BLaER1 (cell line): ENCODE measurements at regions not wholly inside any gene's neighbourhood (a gene's known extent, or its start where the extent isn't known, plus 50 kb on each side); places are given as distances from the start of the nearest gene placed in this dataset.
"Not testable (repeated sequence)": the region's sequence is repeated elsewhere in the genome, so short reads cannot be mapped to it uniquely, and the experiment has no call there.

Source experiments
- H3K27ac ChIP-seq: shearing (Covaris generic); formaldehyde crosslinking; 2 replicates; pipeline ENCODE4 v1.8.1; 2022
- H3K27me3 ChIP-seq: shearing (Covaris generic); formaldehyde crosslinking; 2 replicates; pipeline ENCODE4 v1.8.1; 2022
- H3K36me3 ChIP-seq: shearing (Covaris generic); formaldehyde crosslinking; 2 replicates; pipeline ENCODE4 v1.8.1; 2022
- H3K4me1 ChIP-seq: shearing (Covaris generic); formaldehyde crosslinking; 2 replicates; pipeline ENCODE4 v1.8.1; 2022
- H3K4me2 ChIP-seq: shearing (Covaris generic); formaldehyde crosslinking; 2 replicates; pipeline ENCODE4 v1.8.1; 2022
- H3K4me3 ChIP-seq: shearing (Covaris generic); formaldehyde crosslinking; 2 replicates; pipeline ENCODE4 v1.8.1; 2022
- H3K9ac ChIP-seq: shearing (Covaris generic); formaldehyde crosslinking; 2 replicates; pipeline ENCODE4 v1.8.1; 2022
- H3K9me3 ChIP-seq: shearing (Covaris generic); formaldehyde crosslinking; 2 replicates; pipeline ENCODE4 v1.8.1; 2022
- H4K20me1 ChIP-seq: shearing (Covaris generic); formaldehyde crosslinking; 2 replicates; pipeline ENCODE4 v1.8.1; 2022
- Cebpa-rat ChIP-seq: shearing (Covaris generic); IDR thresholded peaks from 2 replicates; pipeline ENCODE4 v1.8.1; 2022

DNA sequence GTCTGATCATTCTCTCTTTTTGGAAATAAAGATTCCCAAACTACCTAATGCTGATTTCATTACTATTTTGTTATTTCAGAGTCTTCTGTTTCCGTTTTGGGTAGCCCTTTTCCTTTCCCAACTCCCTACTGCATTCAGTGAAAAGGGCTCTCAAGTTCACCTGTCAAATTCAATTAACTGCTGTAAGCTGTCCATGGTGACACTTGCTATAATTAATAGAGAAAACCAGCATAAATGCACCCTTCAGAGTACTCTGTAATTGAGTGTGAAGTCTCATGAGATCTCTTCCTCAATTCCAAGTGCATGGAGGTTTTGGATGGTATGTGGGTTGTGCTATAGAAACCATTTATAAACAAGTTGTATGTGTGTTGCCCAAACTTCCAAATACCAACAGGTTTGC is 187.2 kb downstream of the RPL10L start:
- Histone ChIP-seq H4K20me1 (no peaks in the 10 kb centered on the region), H3K9ac (no peak overlapping the region), H3K27me3 (no peaks in the 10 kb centered on the region), H3K4me1 (no peaks in the 10 kb centered on the region), H3K9me3 (0 out of 2 replicates have a peak, but pooled peaks cover 7% of the 10 kb centered on the region), H3K4me2 (no peak overlapping the region), H3K4me3 (no peak overlapping the region), H3K27ac (no peak overlapping the region), H3K36me3 (no peaks in the 10 kb centered on the region)
- TF ChIP-seq Cebpa-rat, result no peak

DNA sequence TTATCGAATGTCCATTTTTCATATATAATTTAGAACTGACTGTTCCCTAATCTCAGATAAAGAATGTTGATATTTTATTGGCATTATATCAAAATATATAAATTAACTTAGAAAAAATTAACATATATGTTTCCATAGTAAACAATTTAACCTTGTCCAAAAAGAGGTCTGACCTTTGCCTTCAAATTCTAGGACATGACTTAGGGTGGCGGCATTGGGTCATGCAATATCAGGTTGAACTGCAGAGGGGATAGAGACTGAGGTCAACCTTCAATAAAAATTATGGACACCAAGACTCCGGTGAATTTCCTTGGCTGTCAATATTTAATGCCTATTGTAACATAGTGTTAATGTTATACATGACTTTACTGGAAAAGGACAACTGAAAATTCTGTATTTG is 199.8 kb downstream of the RPL10L start:
- no peak overlapping the region for H3K4me2 ChIP-seq
- H3K9me3 ChIP-seq, result no peaks in the 10 kb centered on the region
- H3K9ac ChIP-seq, result no peak overlapping the region
- H4K20me1 ChIP-seq, result no peaks in the 10 kb centered on the region
- no peak overlapping the region for H3K27ac ChIP-seq
- H3K36me3 ChIP-seq, result no peaks in the 10 kb centered on the region
- no peak overlapping the region for H3K4me3 ChIP-seq
- no peaks in the 10 kb centered on the region for H3K27me3 ChIP-seq
- TF ChIP-seq Cebpa-rat, result no peak
- H3K4me1 ChIP-seq, result no peaks in the 10 kb centered on the region

DNA sequence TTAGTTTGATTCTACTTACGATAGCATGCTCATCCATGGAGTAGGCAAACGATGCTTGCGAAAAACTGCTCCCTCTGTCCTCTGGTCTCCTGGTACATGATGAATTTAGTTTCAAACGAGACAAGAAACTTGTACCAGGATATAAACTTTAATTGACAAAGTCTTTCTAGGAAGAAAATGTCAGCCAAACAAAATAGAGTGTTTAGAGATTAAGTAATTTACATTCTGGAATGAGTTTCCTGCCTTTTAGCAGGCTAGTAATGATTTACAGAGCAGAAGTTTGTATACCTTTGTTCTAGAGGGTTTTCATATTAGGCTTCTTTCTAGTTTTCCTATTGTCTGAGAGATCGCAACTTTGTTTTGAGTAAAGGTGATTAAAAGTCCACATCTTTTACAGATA is 206.9 kb downstream of the RPL10L start:
- H4K20me1 ChIP-seq, result no peaks in the 10 kb centered on the region
- no peaks in the 10 kb centered on the region; the same call in 1 of the 2 replicates for H3K9me3 ChIP-seq
- no peaks in the 10 kb centered on the region for H3K27me3 ChIP-seq
- no peaks in the 10 kb centered on the region for H3K4me1 ChIP-seq
- H3K27ac ChIP-seq, result no peak overlapping the region
- no peak overlapping the region for H3K4me3 ChIP-seq
- no peak overlapping the region for H3K9ac ChIP-seq
- H3K36me3 ChIP-seq, result no peaks in the 10 kb centered on the region
- TF ChIP-seq Cebpa-rat, result no peak
- H3K4me2 ChIP-seq, result no peak overlapping the region

DNA sequence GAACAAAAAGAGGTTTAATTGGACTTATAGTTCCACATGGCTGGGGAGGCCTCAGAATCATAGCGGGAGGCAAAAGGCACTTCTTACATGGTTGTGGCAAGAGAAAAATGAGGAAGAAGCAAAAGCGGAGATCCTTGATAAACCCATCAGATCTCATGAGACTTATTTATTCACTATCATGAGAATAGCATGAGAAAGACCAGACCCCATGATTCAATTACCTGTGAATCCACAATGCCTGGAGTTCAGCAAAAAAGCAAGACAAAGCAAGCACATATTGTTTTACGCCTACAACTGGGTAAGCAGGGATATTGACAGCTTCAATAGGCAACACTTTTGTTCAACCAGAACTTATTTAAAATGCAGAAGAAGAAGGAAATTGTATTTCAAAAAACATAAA is 218.2 kb downstream of the RPL10L start:
- no peak for TF ChIP-seq Cebpa-rat
- Histone ChIP-seq H4K20me1 (no peaks in the 10 kb centered on the region), H3K36me3 (no peaks in the 10 kb centered on the region), H3K4me3 (no peak overlapping the region), H3K4me2 (no peak overlapping the region), H3K9ac (no peak overlapping the region), H3K27me3 (no peaks in the 10 kb centered on the region), H3K27ac (no peak overlapping the region), H3K9me3 (peaks cover 12% of the 10 kb centered on the region), H3K4me1 (peaks cover 11% of the 10 kb centered on the region)

DNA sequence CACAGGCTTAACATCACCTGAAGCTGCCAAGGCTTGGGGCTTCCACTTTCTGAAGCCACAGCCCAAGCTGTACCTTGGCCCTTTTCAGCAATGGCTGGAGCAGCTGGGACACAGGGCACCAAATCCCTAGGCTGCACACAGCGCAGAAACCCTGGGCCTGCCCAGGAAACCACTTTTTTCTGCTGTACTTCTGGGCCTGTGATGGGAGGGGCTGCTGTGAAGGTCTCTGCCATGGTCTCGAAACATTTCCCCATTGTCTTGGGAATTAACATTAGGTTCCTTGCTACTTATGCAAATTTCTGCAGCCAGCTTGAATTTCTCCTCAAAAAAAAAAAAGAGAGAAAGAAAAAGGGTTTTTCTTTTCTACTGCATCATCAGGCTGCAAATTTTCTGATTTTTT is 219.1 kb downstream of the RPL10L start:
- Histone ChIP-seq H3K9me3 (peaks cover 12% of the 10 kb centered on the region), H3K9ac (no peak overlapping the region), H3K4me2 (peak overlapping the region; percentile 8; the same call in 1 of the 2 replicates)

DNA sequence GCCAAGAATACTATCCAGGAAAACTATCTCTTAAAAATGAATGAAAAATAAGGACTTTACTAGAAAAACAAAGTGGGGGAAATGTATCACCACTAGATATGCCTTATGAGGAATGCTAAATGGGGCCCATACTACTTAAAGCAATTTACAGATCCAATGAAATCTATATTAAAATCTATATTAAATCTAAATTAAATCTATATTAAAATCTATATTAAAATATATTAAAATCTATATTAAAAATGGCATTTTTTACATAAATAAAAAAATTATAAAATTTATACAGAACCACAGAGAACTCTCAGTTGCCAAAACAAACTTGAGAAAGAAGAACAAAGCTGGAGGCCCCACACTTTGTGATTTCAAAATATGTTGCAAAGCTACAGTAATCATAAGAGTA is 234.5 kb downstream of the RPL10L start:
- no peak overlapping the region for H3K4me2 ChIP-seq
- H3K27ac ChIP-seq, result no peak overlapping the region
- no peaks in the 10 kb centered on the region for H4K20me1 ChIP-seq
- no peaks in the 10 kb centered on the region for H3K36me3 ChIP-seq
- H3K9ac ChIP-seq, result no peak overlapping the region
- no peaks in the 10 kb centered on the region for H3K4me1 ChIP-seq
- H3K27me3 ChIP-seq, result no peaks in the 10 kb centered on the region
- peaks cover 31% of the 10 kb centered on the region for H3K9me3 ChIP-seq
- TF ChIP-seq Cebpa-rat, result no peak
- no peak overlapping the region for H3K4me3 ChIP-seq

More for the DNA sequence above, 219.1 kb downstream of the RPL10L start:
- peaks cover 11% of the 10 kb centered on the region for H3K4me1 ChIP-seq
- no peak overlapping the region for H3K27ac ChIP-seq
- no peaks in the 10 kb centered on the region for H4K20me1 ChIP-seq
- no peak for TF ChIP-seq Cebpa-rat
- H3K27me3 ChIP-seq, result no peaks in the 10 kb centered on the region
- H3K36me3 ChIP-seq, result no peaks in the 10 kb centered on the region
- H3K4me3 ChIP-seq, result no peak overlapping the region

DNA sequence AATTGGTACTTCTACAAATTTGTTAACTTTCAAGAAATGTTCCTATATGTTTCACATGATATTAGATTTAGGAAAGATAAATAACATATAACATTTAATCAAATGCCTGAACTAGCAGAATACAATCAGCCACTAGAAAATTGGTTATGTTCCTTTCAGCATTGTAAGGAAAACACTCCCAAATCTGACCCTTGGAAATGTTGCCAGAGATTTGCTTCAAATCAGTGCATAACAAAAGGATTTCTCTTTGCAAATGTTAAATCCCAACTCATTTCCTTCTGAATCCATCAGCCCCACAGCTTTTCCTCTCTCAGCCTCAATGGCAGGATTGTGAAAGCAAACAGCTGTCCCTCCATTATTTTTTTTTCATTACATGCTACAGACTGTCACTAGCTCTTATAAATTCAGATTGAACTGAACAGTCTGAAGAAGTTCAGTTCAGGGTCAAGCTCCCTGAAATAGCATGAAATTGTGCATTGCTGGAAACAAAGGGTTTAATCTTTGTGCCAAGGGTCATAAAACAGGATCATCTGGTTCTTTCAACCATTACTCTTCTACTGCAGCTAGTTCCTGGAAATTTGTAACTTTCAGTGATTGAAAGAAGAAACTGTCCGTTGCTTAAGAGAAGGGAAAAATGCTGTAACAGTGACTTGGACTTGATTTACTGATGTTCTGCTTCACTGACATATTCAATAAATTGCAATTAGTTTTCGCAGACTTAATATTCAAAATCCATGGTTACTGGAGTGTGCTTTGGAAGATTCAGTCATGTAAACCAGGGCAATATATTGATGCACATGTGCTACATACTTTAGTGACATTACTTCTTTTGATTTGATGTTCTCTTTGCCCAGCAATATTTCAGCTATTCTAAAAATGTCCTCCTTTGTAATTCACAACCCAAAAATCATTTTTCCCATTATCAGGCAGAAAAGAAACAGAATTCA is 246.4 kb downstream of the RPL10L start:
- no peaks in the 10 kb centered on the region for H3K36me3 ChIP-seq
- H3K27ac ChIP-seq, result no peak overlapping the region
- H4K20me1 ChIP-seq, result no peaks in the 10 kb centered on the region
- no peak overlapping the region for H3K4me2 ChIP-seq
- H3K9ac ChIP-seq, result no peak overlapping the region
- no peak overlapping the region for H3K4me3 ChIP-seq
- no peak for TF ChIP-seq Cebpa-rat
- no peaks in the 10 kb centered on the region for H3K9me3 ChIP-seq
- H3K27me3 ChIP-seq, result no peaks in the 10 kb centered on the region
- H3K4me1 ChIP-seq, result no peaks in the 10 kb centered on the region

DNA sequence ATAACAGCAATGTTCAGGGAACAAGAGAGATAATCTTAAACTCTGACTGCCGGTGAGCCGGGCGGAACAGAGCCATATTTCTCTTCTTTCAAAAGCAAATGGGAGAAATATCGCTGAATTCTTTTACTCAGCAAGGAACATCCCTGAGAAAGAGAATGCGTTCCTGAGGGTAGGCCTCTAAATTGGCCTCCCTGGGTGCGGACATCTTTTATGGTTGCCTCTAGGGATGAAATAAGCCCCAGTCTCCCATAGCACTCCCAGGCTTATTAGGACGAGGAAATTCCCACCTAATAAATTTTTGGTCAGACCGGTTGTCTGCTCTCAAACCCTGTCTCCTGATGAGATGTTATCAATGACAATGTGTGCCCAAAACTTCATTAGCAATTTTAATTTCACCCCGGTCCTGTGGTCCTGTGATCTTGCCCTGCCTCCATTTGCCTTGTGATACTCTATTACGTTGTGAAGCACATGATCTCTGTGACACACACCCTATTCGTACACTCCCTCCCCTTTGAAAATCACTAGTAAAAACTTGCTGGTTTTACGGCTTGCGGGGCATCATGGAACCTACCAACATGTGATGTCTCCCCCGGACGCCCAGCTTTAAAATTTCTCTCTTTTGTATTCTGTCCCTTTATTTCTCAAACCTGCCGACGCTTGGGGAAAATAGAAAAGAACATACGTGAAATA is 249.4 kb downstream of the RPL10L start:
- not testable (repeated sequence) for H3K27me3 ChIP-seq, H3K4me3 ChIP-seq, H3K9me3 ChIP-seq, H3K27ac ChIP-seq, H3K4me2 ChIP-seq, H3K9ac ChIP-seq, H4K20me1 ChIP-seq, H3K4me1 ChIP-seq, H3K36me3 ChIP-seq

DNA sequence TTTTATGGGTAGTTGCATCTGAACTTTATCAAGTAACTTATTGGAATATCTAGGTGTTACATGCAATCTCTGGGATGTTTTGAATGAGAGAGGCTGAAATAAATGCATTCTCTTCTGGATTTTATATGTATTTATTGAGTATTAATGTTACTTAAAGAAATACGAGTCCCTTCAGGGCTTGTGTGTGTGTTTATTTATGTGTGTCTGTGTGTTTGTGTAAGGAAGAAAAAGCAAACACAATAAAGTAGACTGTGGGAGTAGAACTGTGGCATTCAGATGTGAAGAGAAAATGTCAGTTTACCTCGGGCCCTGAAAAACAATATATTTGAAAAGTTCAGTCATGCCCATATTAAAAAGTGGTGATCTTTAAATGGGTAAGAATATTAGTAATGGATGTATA is 250.5 kb downstream of the RPL10L start:
- H3K4me3 ChIP-seq, result no peak overlapping the region
- no peak overlapping the region for H3K27ac ChIP-seq
- TF ChIP-seq Cebpa-rat, result no peak
- H3K9me3 ChIP-seq, result no peaks in the 10 kb centered on the region
- no peaks in the 10 kb centered on the region for H3K36me3 ChIP-seq
- no peaks in the 10 kb centered on the region for H3K27me3 ChIP-seq
- no peak overlapping the region for H3K9ac ChIP-seq
- H4K20me1 ChIP-seq, result no peaks in the 10 kb centered on the region
- H3K4me2 ChIP-seq, result no peak overlapping the region
- H3K4me1 ChIP-seq, result no peaks in the 10 kb centered on the region

DNA sequence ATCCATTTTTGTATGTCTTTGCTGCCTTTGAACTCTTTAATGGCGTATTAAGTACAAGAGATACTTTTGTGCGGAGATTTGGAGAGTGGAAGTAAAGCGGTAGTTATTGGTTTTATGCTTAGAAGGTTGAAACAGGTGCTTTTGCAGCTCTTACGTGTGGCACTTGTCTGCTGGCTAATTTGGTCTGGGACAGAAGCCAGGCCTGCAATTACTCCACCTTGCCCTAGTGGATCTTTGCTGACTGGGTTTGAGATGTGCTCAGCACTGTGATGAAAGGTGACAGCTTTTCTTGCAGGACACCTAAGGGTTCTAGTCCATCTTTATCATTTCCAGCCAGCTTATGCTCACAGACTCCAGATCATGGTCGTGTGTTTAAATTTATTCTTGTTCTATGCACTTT is 252.5 kb downstream of the RPL10L start:
- Histone ChIP-seq H4K20me1 (no peaks in the 10 kb centered on the region), H3K4me2 (no peak overlapping the region), H3K36me3 (no peaks in the 10 kb centered on the region), H3K27me3 (no peaks in the 10 kb centered on the region), H3K9ac (no peak overlapping the region), H3K9me3 (no peaks in the 10 kb centered on the region), H3K27ac (no peak overlapping the region), H3K4me3 (no peak overlapping the region), H3K4me1 (no peaks in the 10 kb centered on the region)
- no peak for TF ChIP-seq Cebpa-rat
